Activated T-helper 1 cell treated with anti-CD3 and anti-CD28 coated beads, Interleukin-12 subunit alpha, Interleukin-12 subunit beta, Interleukin-2, Interleukin-4 antibody, amounts not matched to agents 30 ng/mL and 10 ng/mL and 1 ng/mL, durations not matched to agents 14 hours and 24 hours and 36 hours (primary cell): ENCODE measurements at regions not wholly inside any gene's neighbourhood (a gene's known extent, or its start where the extent isn't known, plus 50 kb on each side); places are given as distances from the start of the nearest gene placed in this dataset.

ENCODE experiments used
- DNase-seq: peaks from one replicate; pipeline ENCODE4 v3.0.0; 2021; ENCODE audit warnings: low spot score
- H3K27ac Mint-ChIP-seq: one replicate; pipeline ENCODE4 v1.8.0; 2021; ENCODE audit warnings: mild to moderate bottlenecking, mixed read lengths
- H3K27me3 Mint-ChIP-seq: one replicate; pipeline ENCODE4 v1.8.0; 2022; ENCODE audit warnings: mild to moderate bottlenecking, moderate library complexity, mixed read lengths; ENCODE audit not compliant: insufficient read depth
- H3K36me3 Mint-ChIP-seq: one replicate; pipeline ENCODE4 v1.8.0; 2021; ENCODE audit warnings: low read depth, mixed read lengths
- H3K4me1 Mint-ChIP-seq: one replicate; pipeline ENCODE4 v1.8.0; 2021; ENCODE audit warnings: low read depth, mixed read lengths
- H3K4me3 Mint-ChIP-seq: one replicate; pipeline ENCODE4 v1.8.0; 2021; ENCODE audit warnings: mild to moderate bottlenecking, moderate library complexity, mixed read lengths
- H3K9me3 Mint-ChIP-seq: one replicate; pipeline ENCODE4 v1.8.0; 2021; ENCODE audit warnings: mixed read lengths
- intact Hi-C: fragments of 100-400 bp; cut with micrococcal nuclease; formaldehyde crosslinking; loops from one replicate; pipeline ENCODE4 v1.15.1; 2024

DNA sequence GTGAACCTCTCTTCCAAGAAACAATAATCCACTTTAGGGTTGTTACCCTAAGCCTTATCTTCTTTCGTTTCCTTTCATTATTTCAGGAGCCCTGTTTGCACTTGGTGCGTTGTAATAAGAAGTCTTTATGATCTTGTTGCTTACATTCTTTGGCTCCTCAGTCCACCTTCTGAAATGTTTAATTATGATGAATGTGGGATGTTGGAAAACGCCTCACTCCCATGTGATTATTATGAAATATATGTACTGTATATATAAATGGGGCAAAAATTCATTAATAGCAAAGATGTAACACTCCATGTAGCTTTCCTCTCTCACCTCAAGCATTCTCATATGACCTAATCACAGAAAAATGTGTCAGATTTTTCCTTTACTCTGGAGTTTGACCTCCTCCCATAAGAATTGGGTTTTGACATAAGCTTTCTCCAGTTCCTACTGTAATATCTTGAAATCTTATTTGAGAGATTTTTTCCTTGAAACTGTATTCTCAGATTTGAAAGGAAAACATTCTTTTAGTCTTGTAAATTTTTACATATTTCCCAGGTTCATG is 397.2 kb upstream of the FANCL start:
- Mint-ChIP-seq H3K27me3 (no peaks in the 10 kb centered on the region), H3K27ac (no peak overlapping the region), H3K4me1 (no peaks in the 10 kb centered on the region), H3K36me3 (no peaks in the 10 kb centered on the region), H3K9me3 (no peaks in the 10 kb centered on the region), H3K4me3 (no peak overlapping the region)
- DNase-seq: no peak
- intact Hi-C loops: no loop called here

- H3K9me3 Mint-ChIP-seq: no peaks in the 10 kb centered on the region
- intact Hi-C loops: no loop called here
- H3K27ac Mint-ChIP-seq: no peak overlapping the region
- H3K4me3 Mint-ChIP-seq: no peak overlapping the region
- no peaks in the 10 kb centered on the region for H3K27me3 Mint-ChIP-seq
- H3K4me1 Mint-ChIP-seq: no peaks in the 10 kb centered on the region
- no peak for DNase-seq
- no peaks in the 10 kb centered on the region for H3K36me3 Mint-ChIP-seq
These were observed 395.7 kb upstream of the FANCL start for GRCh38 chr2:58636872-58637271.

GRCh38 chr2:58635801-58636375 is 394.8 kb upstream of the FANCL start:
- H3K36me3 Mint-ChIP-seq: no peaks in the 10 kb centered on the region
- H3K27ac Mint-ChIP-seq: no peak overlapping the region
- intact Hi-C loops: no loop called here
- DNase-seq: no peak
- no peaks in the 10 kb centered on the region for H3K27me3 Mint-ChIP-seq
- H3K9me3 Mint-ChIP-seq: no peaks in the 10 kb centered on the region
- H3K4me1 Mint-ChIP-seq: no peaks in the 10 kb centered on the region
- no peak overlapping the region for H3K4me3 Mint-ChIP-seq

- no peaks in the 10 kb centered on the region for H3K27me3 Mint-ChIP-seq
These were observed 393.7 kb upstream of the FANCL start for GRCh38 chr2:58634653-58635370.

DNA sequence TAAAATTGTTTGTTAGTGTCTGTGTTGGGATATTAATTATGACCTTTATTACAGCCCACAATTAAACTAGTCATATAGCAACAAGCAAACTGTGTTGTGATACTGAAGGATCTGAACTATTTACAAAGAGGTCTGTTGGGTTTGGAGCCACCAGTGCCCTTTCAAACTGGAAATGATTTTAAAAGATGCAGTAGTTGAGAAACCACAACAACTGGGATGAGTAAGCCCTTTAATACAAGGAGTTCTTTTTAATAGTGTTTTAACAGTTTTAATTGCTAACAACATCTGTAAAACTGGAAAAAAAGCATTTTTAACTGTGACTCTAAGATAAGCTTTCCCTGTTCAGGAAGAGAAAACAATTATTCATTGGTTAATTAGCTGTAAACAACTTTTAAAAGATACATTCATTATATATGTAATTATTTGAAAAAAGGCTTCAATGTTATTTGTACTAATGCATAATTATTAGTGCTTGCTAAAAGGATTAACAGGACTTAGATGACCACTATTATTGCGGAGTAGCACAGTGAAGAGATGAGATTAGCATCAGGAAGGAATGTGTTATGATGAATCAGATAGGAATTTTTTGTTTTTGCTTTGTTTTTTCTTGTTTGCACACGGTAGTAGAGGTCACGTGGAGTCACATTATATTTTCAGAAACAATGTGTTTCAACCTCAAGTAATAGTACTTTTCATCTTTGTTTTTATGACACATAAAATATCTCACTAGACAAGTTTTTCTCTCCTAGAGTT is 392.7 kb upstream of the FANCL start:
- intact Hi-C loops: no loop called here
- Mint-ChIP-seq H3K4me3 (no peak overlapping the region), H3K27ac (no peak overlapping the region), H3K27me3 (no peaks in the 10 kb centered on the region), H3K36me3 (no peaks in the 10 kb centered on the region), H3K9me3 (no peaks in the 10 kb centered on the region), H3K4me1 (no peaks in the 10 kb centered on the region)
- no peak for DNase-seq

More at GRCh38 chr2:58634653-58635370, 393.7 kb upstream of the FANCL start:
- H3K36me3 Mint-ChIP-seq: no peaks in the 10 kb centered on the region
- no peaks in the 10 kb centered on the region for H3K9me3 Mint-ChIP-seq
- intact Hi-C loops: no loop called here
- H3K4me1 Mint-ChIP-seq: no peaks in the 10 kb centered on the region
- H3K27ac Mint-ChIP-seq: no peak overlapping the region
- H3K4me3 Mint-ChIP-seq: no peak overlapping the region
- DNase-seq: no peak

DNA sequence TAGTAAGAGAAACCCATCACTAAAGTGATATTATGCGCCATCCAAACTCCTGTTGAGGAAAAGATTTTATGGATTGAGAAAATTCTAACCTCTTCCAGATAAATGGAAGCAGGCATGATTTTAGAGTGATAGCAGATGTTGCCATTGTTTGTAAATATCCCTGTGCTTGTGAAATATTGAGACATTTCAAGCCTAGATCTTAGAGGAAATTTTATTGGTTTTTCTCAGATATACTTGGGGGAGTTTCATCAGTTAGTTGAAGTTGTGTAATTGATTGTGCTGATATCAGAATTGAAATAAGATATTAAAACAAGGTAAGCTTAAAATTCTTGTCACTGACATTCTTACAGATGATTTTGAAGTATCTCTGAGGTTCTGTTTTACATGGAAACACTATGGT is 390.9 kb upstream of the FANCL start:
- H3K27me3 Mint-ChIP-seq: no peaks in the 10 kb centered on the region
- no peaks in the 10 kb centered on the region for H3K9me3 Mint-ChIP-seq
- intact Hi-C loops: no loop called here
- DNase-seq: no peak
- H3K4me3 Mint-ChIP-seq: no peak overlapping the region
- no peaks in the 10 kb centered on the region for H3K36me3 Mint-ChIP-seq
- H3K27ac Mint-ChIP-seq: no peak overlapping the region
- no peaks in the 10 kb centered on the region for H3K4me1 Mint-ChIP-seq

- DNase-seq: no peak
- H3K4me3 Mint-ChIP-seq: no peak overlapping the region
- no peaks in the 10 kb centered on the region for H3K9me3 Mint-ChIP-seq
- H3K4me1 Mint-ChIP-seq: no peaks in the 10 kb centered on the region
- intact Hi-C loops: no loop called here
- H3K36me3 Mint-ChIP-seq: no peaks in the 10 kb centered on the region
- H3K27ac Mint-ChIP-seq: no peak overlapping the region
- no peaks in the 10 kb centered on the region for H3K27me3 Mint-ChIP-seq
These were observed 388.5 kb upstream of the FANCL start for GRCh38 chr2:58629545-58630119.

- Mint-ChIP-seq H3K27ac (no peak overlapping the region), H3K4me1 (no peaks in the 10 kb centered on the region), H3K27me3 (peaks cover 5% of the 10 kb centered on the region), H3K36me3 (no peaks in the 10 kb centered on the region), H3K4me3 (no peak overlapping the region), H3K9me3 (no peaks in the 10 kb centered on the region)
- intact Hi-C loops: no loop called here
- no peak for DNase-seq
These were observed 379.8 kb upstream of the FANCL start for GRCh38 chr2:58620896-58621295.

DNA sequence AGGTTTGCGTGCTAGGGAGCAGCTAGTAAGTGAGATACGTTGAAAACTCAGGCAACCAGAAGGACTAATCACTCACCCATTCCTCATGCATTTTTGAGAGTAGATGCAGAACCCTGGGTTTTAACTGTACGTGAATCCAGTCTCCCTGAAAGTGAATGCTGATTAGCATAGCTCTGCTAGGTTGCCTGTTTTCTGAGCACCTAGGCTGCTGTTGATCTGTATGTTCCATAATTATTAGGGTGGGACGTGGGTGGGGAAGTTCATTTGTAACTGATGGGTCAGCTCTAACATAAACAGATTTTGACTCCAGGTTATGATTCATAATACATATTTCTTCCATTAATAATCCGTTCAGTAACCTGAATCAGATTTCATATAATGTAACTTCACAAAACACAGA is 379.0 kb upstream of the FANCL start:
- Mint-ChIP-seq H3K4me1 (no peaks in the 10 kb centered on the region), H3K27ac (no peak overlapping the region), H3K9me3 (no peaks in the 10 kb centered on the region), H3K36me3 (no peaks in the 10 kb centered on the region), H3K4me3 (no peak overlapping the region), H3K27me3 (peaks cover 5% of the 10 kb centered on the region)
- intact Hi-C loops: no loop called here
- no peak for DNase-seq

- no peak overlapping the region for H3K4me3 Mint-ChIP-seq
- H3K36me3 Mint-ChIP-seq: no peaks in the 10 kb centered on the region
- H3K27ac Mint-ChIP-seq: no peak overlapping the region
- H3K4me1 Mint-ChIP-seq: no peaks in the 10 kb centered on the region
- no peak for DNase-seq
- intact Hi-C loops: no loop called here
- no peaks in the 10 kb centered on the region for H3K9me3 Mint-ChIP-seq
- H3K27me3 Mint-ChIP-seq: peaks cover 2% of the 10 kb centered on the region
These were observed 375.8 kb upstream of the FANCL start for GRCh38 chr2:58616961-58617360.

DNA sequence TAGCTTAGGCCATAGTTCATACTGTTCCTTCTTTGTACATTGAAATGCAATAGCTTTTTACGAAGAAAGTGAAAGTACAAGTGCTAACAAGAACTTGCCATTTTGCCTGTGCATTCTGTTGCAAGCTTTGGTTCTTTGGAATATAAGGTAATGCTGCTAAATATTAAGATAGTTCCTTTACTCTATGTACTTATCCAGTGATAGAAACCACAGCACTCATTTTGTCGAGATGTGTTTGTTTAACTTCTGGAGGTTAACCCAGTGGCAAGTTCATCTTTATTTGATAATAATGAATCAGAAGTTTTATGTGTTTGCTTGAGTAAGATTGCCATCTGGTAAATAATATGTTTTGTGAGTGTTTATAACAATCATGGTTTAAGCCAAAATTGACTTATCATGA is 373.1 kb upstream of the FANCL start:
- Mint-ChIP-seq H3K4me3 (no peak overlapping the region), H3K4me1 (no peaks in the 10 kb centered on the region), H3K9me3 (no peaks in the 10 kb centered on the region), H3K27ac (no peak overlapping the region), H3K36me3 (no peaks in the 10 kb centered on the region), H3K27me3 (peaks cover 2% of the 10 kb centered on the region)
- DNase-seq: no peak
- intact Hi-C loops: no loop called here

DNA sequence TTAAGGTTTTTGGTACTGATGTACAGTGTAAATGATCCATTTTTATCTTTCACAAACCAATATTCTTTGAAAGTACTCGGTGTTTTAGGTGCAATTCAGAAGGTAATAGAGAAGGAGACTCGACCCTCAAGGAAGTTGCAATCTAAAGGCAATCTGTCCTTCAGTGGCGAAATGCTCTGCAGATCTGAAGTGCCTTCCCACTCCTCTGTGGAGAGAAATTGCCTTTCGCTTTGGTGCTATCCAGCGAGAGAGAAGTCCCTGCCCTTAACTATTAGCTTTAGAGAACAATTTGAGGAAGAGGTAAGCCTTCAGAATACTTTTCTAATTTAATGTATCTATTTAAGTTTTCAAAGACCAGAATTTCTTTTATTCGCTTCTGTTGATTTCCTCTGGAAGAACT is 371.8 kb upstream of the FANCL start:
- Mint-ChIP-seq H3K4me1 (no peaks in the 10 kb centered on the region), H3K9me3 (no peaks in the 10 kb centered on the region), H3K4me3 (no peak overlapping the region), H3K27ac (no peak overlapping the region), H3K36me3 (no peaks in the 10 kb centered on the region), H3K27me3 (peaks cover 2% of the 10 kb centered on the region)
- intact Hi-C loops: no loop called here
- no peak for DNase-seq

GRCh38 chr2:58609326-58609725 is 368.2 kb upstream of the FANCL start:
- Mint-ChIP-seq H3K36me3 (no peaks in the 10 kb centered on the region), H3K4me1 (no peaks in the 10 kb centered on the region), H3K9me3 (no peaks in the 10 kb centered on the region), H3K27me3 (peaks cover 2% of the 10 kb centered on the region), H3K27ac (no peak overlapping the region), H3K4me3 (no peak overlapping the region)
- intact Hi-C loops: no loop called here
- no peak for DNase-seq
